AG09309 (cell line): ENCODE measurements at regions not wholly inside any gene's neighbourhood (a gene's known extent, or its start where the extent isn't known, plus 50 kb on each side); places are given as distances from the start of the nearest gene placed in this dataset.

ENCODE experiments used
- DNase-seq: peaks from one replicate; pipeline ENCODE4 v3.0.0-alpha.2; 2010; ENCODE audit warnings: low read depth
- H3K4me3 ChIP-seq: 2 replicates; pipeline ENCODE4 v1.5.1; 2011; ENCODE audit warnings: mild to moderate bottlenecking, low read depth, low read length, moderate library complexity; ENCODE audit not compliant: control insufficient read depth
- CTCF ChIP-seq: IDR thresholded peaks from 2 replicates; pipeline ENCODE4 v1.5.1; 2011; ENCODE audit warnings: mild to moderate bottlenecking, low read depth, low read length, inconsistent platforms; ENCODE audit not compliant: insufficient read depth, control insufficient read depth; ENCODE audit errors: missing control alignments

GRCh38 chr10:9004736-9005135, 950.2 kb downstream of the GATA3 start:
- no peak overlapping the region for H3K4me3 ChIP-seq
- DNase-seq: no peak
- TF ChIP-seq CTCF: no peak

GRCh38 chr10:9009505-9009904, 955.0 kb downstream of the GATA3 start:
- no peak for DNase-seq
- no peak for TF ChIP-seq CTCF

GRCh38 chr10:9010093-9010492, 955.6 kb downstream of the GATA3 start:
- no peak for TF ChIP-seq CTCF
- no peak for DNase-seq
- no peak overlapping the region for H3K4me3 ChIP-seq

More at GRCh38 chr10:9009505-9009904, 955.0 kb downstream of the GATA3 start:
- no peak overlapping the region for H3K4me3 ChIP-seq

- TF ChIP-seq CTCF: no peak
- no peak for DNase-seq
- no peak overlapping the region for H3K4me3 ChIP-seq
These were observed 956.6 kb downstream of the GATA3 start for GRCh38 chr10:9010931-9011670.

- no peak for DNase-seq
- no peak for TF ChIP-seq CTCF
- no peak overlapping the region for H3K4me3 ChIP-seq
These were observed 957.8 kb downstream of the GATA3 start for GRCh38 chr10:9012312-9012711.

GRCh38 chr10:9015005-9015404, 960.5 kb downstream of the GATA3 start:
- no peak overlapping the region for H3K4me3 ChIP-seq
- no peak for DNase-seq
- TF ChIP-seq CTCF: no peak

- DNase-seq: no peak
- TF ChIP-seq CTCF: no peak
- H3K4me3 ChIP-seq: no peak overlapping the region
These were observed 961.0 kb downstream of the GATA3 start for GRCh38 chr10:9015447-9015846.
